ENCODE measurements at regions not wholly inside any gene's neighbourhood (a gene's known extent, or its start where the extent isn't known, plus 50 kb on each side); places are given as distances from the start of the nearest gene placed in this dataset.

GRCh38 chr2:12552092-12552491, 164.6 kb upstream of the TRIB2 start:
- Histone ChIP-seq H3K4me1 (ENCODE audit: low read depth) (no peaks in the 10 kb centered on the region), H3K9me3 (no peaks in the 10 kb centered on the region), H3K36me3 (ENCODE audit: low read depth) (no peaks in the 10 kb centered on the region), H3K4me3 (no peak overlapping the region)
- ATAC-seq: no peak
- intact Hi-C loops (cut with DNase I, micrococcal nuclease): no loop called here
- TF ChIP-seq CTCF (IDR thresholded peaks at IDR 0.05): no peak
- DNase-seq: no peak

- no peak for TF ChIP-seq CTCF (IDR thresholded peaks at IDR 0.05)
- no peak overlapping the region for H3K4me3 ChIP-seq
- intact Hi-C loops (cut with DNase I, micrococcal nuclease): no loop called here
- H3K4me1 ChIP-seq (ENCODE audit: low read depth): no peaks in the 10 kb centered on the region
- H3K36me3 ChIP-seq (ENCODE audit: low read depth): no peaks in the 10 kb centered on the region
- no peaks in the 10 kb centered on the region for H3K9me3 ChIP-seq
- ATAC-seq (no peak), DNase-seq (no peak)
Measured at GRCh38 chr2:12554224-12555011, 162.3 kb upstream of the TRIB2 start.

GRCh38 chr2:12555012-12555645, 161.6 kb upstream of the TRIB2 start:
- Histone ChIP-seq H3K4me3 (no peak overlapping the region), H3K9me3 (no peaks in the 10 kb centered on the region), H3K36me3 (ENCODE audit: low read depth) (no peaks in the 10 kb centered on the region), H3K4me1 (ENCODE audit: low read depth) (no peaks in the 10 kb centered on the region)
- intact Hi-C loops (cut with DNase I, micrococcal nuclease): no loop called here
- TF ChIP-seq CTCF (IDR thresholded peaks at IDR 0.05): no peak
- DNase-seq (no peak), ATAC-seq (peak; percentile 19)

- Histone ChIP-seq H3K36me3 (ENCODE audit: low read depth) (no peaks in the 10 kb centered on the region), H3K9me3 (no peaks in the 10 kb centered on the region), H3K4me1 (ENCODE audit: low read depth) (no peaks in the 10 kb centered on the region), H3K4me3 (no peak overlapping the region)
- intact Hi-C loops (cut with DNase I, micrococcal nuclease): no loop called here
- peak; percentile 38 for ATAC-seq
- TF ChIP-seq CTCF (IDR thresholded peaks at IDR 0.05): no peak
- no peak for DNase-seq
Measured at GRCh38 chr2:12556762-12557161, 160.0 kb upstream of the TRIB2 start.

- H3K4me3 ChIP-seq: no peak overlapping the region
- intact Hi-C loops (cut with DNase I, micrococcal nuclease): no loop called here
- no peaks in the 10 kb centered on the region for H3K36me3 ChIP-seq (ENCODE audit: low read depth)
- no peaks in the 10 kb centered on the region for H3K9me3 ChIP-seq
- no peak for ATAC-seq
- TF ChIP-seq CTCF (IDR thresholded peaks at IDR 0.05): no peak
- no peak for DNase-seq
- no peaks in the 10 kb centered on the region for H3K4me1 ChIP-seq (ENCODE audit: low read depth)
Measured at GRCh38 chr2:12557688-12558087, 159.0 kb upstream of the TRIB2 start.

Data from mucosa of descending colon (tissue), 3 donors.